GM10266 (cell line): ENCODE measurements at regions not wholly inside any gene's neighbourhood (a gene's known extent, or its start where the extent isn't known, plus 50 kb on each side); places are given as distances from the start of the nearest gene placed in this dataset.
A peak's percentile ranks its signal among the peaks of the same experiment; 100 is the strongest.

Experiments used
- DNase-seq: peaks from one replicate; pipeline ENCODE4 v3.0.0; 2012; ENCODE audit errors: extremely low spot score
- TF ChIP-seq, protein P1 (sequence below): IDR thresholded peaks from 2 replicates; pipeline ENCODE4 v1.5.1; 2012; ENCODE audit warnings: mild to moderate bottlenecking, low read depth; ENCODE audit not compliant: control insufficient read depth, insufficient read depth; ENCODE audit errors: missing control alignments

GRCh38 chr2:15731213-15731888, 139.7 kb downstream of the DDX1 start:
- TF ChIP-seq, protein P1, sequence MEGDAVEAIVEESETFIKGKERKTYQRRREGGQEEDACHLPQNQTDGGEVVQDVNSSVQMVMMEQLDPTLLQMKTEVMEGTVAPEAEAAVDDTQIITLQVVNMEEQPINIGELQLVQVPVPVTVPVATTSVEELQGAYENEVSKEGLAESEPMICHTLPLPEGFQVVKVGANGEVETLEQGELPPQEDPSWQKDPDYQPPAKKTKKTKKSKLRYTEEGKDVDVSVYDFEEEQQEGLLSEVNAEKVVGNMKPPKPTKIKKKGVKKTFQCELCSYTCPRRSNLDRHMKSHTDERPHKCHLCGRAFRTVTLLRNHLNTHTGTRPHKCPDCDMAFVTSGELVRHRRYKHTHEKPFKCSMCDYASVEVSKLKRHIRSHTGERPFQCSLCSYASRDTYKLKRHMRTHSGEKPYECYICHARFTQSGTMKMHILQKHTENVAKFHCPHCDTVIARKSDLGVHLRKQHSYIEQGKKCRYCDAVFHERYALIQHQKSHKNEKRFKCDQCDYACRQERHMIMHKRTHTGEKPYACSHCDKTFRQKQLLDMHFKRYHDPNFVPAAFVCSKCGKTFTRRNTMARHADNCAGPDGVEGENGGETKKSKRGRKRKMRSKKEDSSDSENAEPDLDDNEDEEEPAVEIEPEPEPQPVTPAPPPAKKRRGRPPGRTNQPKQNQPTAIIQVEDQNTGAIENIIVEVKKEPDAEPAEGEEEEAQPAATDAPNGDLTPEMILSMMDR = no peak
- no peak for DNase-seq

DNA sequence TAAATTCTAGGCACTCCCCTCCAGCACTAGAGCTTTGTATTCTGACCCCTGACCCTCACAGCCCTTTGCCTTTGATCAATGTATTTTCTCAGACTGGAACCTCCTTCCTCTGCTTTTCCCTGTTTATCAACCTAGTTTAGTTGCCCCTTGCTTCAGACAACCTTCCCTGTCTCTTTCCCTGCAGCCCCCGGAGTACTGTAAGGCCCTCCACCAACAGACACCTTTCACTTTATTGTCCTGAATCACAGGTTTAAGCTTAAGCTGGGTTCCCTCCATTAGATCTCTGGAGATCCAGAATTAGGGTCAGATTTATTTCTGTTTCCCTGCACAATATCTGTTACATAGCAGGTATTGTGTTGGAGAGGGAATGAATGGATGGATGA, 140.2 kb downstream of the DDX1 start:
- TF ChIP-seq, protein P1 = no peak
- no peak for DNase-seq

DNA sequence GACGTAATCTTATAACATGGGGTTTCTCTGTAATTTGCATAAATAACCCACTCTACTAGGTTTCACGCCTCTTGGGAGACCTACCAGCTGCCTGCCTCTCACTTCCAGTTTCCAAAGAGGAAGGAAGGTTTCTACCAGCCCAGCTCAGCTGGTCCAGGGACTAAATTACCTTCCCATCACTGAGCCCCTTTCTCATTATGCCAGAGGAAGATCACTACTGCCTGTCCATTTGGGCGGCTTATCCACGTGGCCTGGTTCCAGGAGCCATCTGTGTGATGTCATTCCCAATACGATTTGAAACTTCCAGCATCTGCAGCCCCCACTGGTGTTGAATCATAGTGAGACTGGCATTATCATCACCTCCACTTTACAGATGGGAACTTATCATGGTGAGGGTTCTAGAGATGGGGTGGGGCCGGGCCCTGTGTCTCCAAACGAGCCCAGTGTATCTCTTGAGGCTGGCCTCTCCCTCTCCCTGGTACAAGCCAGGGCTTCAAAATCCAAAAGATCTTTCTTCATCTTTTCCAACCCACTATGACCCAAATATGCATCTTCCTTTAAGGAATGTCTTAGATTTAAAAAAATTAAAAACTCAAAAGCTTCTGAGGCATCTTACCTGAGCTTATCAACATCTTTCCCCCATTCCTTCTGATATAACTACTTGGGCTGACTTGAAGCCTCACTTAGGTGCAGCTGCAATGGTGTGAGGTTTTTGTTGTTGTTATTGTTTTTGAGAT, 140.8 kb downstream of the DDX1 start:
- TF ChIP-seq, protein P1 = no peak
- DNase-seq = peak; percentile 59

DNA sequence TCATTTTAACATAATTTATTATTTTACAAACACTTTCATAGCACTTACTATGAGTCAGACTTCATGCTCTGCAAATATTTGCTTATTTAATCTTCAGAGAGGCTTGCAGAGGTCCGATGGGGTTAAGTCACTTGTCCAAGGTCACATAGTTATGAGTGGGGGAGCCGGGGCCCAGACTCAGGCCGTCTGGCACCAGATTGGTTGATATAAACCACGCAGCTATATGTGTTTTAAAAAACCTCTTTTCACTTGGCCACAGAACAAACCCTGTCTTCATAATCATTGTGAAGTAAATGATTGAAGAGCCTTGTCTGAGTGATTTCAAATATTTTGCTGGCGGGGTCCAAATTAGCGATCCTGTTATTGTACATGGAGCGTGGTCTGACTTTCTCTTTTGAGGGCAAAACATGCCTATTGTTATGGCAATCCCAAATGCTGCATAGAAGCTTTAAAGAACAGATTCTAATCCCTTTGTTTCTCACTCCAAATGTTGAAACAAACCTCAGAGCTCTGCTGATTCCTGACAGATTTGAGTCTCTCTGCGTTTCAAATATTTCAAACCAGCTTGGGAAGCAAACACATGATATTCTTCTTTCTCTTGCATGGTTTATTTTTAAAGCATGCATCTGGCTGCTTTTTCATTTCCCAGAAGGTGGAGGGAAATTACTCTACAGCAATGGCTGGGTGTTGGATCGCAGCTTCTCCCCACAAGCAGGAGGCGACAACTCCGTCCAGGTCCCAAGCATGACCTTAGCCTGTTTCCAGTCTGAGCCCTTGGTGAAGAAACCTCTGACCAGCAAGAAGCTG, 142.4 kb downstream of the DDX1 start:
- TF ChIP-seq, protein P1 = no peak
- DNase-seq = no peak

- DNase-seq = no peak
- TF ChIP-seq, protein P1 = no peak
These were observed 143.2 kb downstream of the DDX1 start for GRCh38 chr2:15734674-15735483.

DNA sequence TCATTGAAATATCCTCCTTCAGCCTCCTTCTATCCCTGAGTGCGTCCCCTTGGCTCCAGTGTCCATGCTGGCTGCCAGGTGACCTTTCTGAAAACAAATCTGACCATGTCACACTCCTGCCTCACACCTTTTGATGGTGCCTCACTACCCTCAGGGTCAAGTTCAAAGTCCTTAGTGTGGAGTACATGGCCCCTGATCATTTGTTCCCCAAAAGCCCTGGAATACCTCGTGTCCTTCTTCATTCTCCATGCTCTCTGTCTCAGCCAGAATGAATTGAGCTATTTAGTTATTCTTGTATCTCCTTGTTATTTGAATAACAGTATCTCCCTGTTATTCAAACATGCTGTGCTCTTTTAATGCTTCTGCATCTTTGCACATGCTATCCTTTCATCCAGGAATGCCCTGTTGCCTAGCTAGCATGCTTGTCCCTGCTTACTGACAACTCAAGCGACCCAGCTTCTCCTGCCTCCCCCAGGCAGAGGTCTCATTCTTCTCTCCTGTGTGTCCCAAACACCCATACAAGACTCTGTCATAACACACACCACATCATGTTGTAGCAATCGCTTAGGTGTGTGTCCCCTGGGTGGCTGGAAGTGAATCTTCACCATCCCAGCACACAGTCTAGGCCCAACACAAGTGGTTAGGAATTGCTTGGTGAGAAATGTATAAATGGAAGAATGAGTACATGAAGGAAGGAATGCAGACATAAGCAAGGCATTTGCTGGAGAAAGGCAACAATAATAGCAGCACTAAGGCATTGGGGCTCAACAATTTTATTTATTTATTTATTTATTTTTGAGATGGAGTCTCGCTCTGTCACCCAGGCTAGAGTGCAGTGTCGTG, 144.0 kb downstream of the DDX1 start:
- TF ChIP-seq, protein P1 = no peak
- DNase-seq = no peak
